Left ventricle myocardium inferior (tissue), 1 donor: ENCODE measurements at regions not wholly inside any gene's neighbourhood (a gene's known extent, or its start where the extent isn't known, plus 50 kb on each side); places are given as distances from the start of the nearest gene placed in this dataset.
"Not testable (repeated sequence)": the region's sequence is repeated elsewhere in the genome, so short reads cannot be mapped to it uniquely, and the experiment has no call there.

ENCODE experiments used
- DNase-seq: peaks from one replicate; pipeline ENCODE4 v3.0.0-alpha.2; 2020
- H3K27ac ChIP-seq: fragments of 200-600 bp; replicated peaks from 2 replicates; pipeline ENCODE4 v1.8.0; 2021
- H3K27me3 ChIP-seq: fragments of 200-600 bp; 2 replicates; pipeline ENCODE4 v1.8.0; 2021; ENCODE audit warnings: low read depth
- H3K36me3 ChIP-seq: fragments of 200-600 bp; 2 replicates; pipeline ENCODE4 v1.8.0; 2021
- H3K4me1 ChIP-seq: fragments of 200-600 bp; 2 replicates; pipeline ENCODE4 v1.8.0; 2021
- H3K4me3 ChIP-seq: fragments of 200-600 bp; 2 replicates; pipeline ENCODE4 v1.8.0; 2021; ENCODE audit warnings: mild to moderate bottlenecking, moderate library complexity
- H3K9me3 ChIP-seq: fragments of 200-600 bp; replicated peaks from 2 replicates; pipeline ENCODE4 v1.8.0; 2021
- CTCF ChIP-seq: fragments of 200-600 bp; IDR thresholded peaks from 2 replicates; pipeline ENCODE4 v1.8.0; 2021; ENCODE audit warnings: antibody characterized with exemption, mild to moderate bottlenecking, borderline replicate concordance
- intact Hi-C: fragments of 100-400 bp; cut with micrococcal nuclease; formaldehyde crosslinking; loops from one replicate; pipeline ENCODE4 v1.11.0; 2022
- donor health status: DM: no; HTN: yes; CAD: no; lungs with severe emphysema.

- intact Hi-C loops, result no loop called here
- no peaks in the 10 kb centered on the region for H3K4me1 ChIP-seq
- no peaks in the 10 kb centered on the region for H3K9me3 ChIP-seq
- H3K36me3 ChIP-seq, result no peaks in the 10 kb centered on the region
- no peak overlapping the region for H3K4me3 ChIP-seq
- no peak overlapping the region for H3K27ac ChIP-seq
- TF ChIP-seq CTCF, result no peak
- DNase-seq, result no peak
- peaks cover 45% of the 10 kb centered on the region for H3K27me3 ChIP-seq
Measured at GRCh38 chr17:14575471-14575953, 274.6 kb downstream of the HS3ST3B1 start.

GRCh38 chr17:14560325-14560724 is 259.4 kb downstream of the HS3ST3B1 start:
- intact Hi-C loops, DNase-seq, H3K4me3 ChIP-seq, H3K27ac ChIP-seq, H3K4me1 ChIP-seq, H3K36me3 ChIP-seq, H3K9me3 ChIP-seq: not testable (repeated sequence)
- peaks cover 13% of the 10 kb centered on the region for H3K27me3 ChIP-seq

- H3K36me3 ChIP-seq, result no peaks in the 10 kb centered on the region
- H3K4me3 ChIP-seq, result no peak overlapping the region
- H3K9me3 ChIP-seq, result no peaks in the 10 kb centered on the region
- TF ChIP-seq CTCF, result no peak
- DNase-seq, result no peak
- H3K27me3 ChIP-seq, result peaks cover 13% of the 10 kb centered on the region
- intact Hi-C loops, result no loop called here
- H3K4me1 ChIP-seq, result no peaks in the 10 kb centered on the region
- H3K27ac ChIP-seq, result no peak overlapping the region
Measured at GRCh38 chr17:14559264-14560119, 258.6 kb downstream of the HS3ST3B1 start.

GRCh38 chr17:14557480-14557879 is 256.6 kb downstream of the HS3ST3B1 start:
- Histone ChIP-seq H3K27me3 (peaks cover 20% of the 10 kb centered on the region), H3K4me3 (no peak overlapping the region), H3K36me3 (no peaks in the 10 kb centered on the region), H3K4me1 (no peaks in the 10 kb centered on the region), H3K9me3 (no peaks in the 10 kb centered on the region), H3K27ac (no peak overlapping the region)
- intact Hi-C loops, result no loop called here
- no peak for DNase-seq
- no peak for TF ChIP-seq CTCF

- H3K36me3 ChIP-seq, result no peaks in the 10 kb centered on the region
- no peaks in the 10 kb centered on the region for H3K9me3 ChIP-seq
- no peak for TF ChIP-seq CTCF
- intact Hi-C loops, result no loop called here
- no peak overlapping the region for H3K4me3 ChIP-seq
- no peaks in the 10 kb centered on the region for H3K4me1 ChIP-seq
- H3K27ac ChIP-seq, result no peak overlapping the region
- DNase-seq, result no peak
- H3K27me3 ChIP-seq, result peaks cover 19% of the 10 kb centered on the region
Measured at GRCh38 chr17:14553847-14554246, 253.0 kb downstream of the HS3ST3B1 start.

- no peak overlapping the region for H3K27ac ChIP-seq
- no peak for TF ChIP-seq CTCF
- DNase-seq, result no peak
- no peaks in the 10 kb centered on the region for H3K9me3 ChIP-seq
- no peaks in the 10 kb centered on the region for H3K4me1 ChIP-seq
- no peak overlapping the region for H3K4me3 ChIP-seq
- intact Hi-C loops, result no loop called here
- no peaks in the 10 kb centered on the region for H3K36me3 ChIP-seq
- H3K27me3 ChIP-seq, result peaks cover 21% of the 10 kb centered on the region
Measured at GRCh38 chr17:14552306-14552705, 251.4 kb downstream of the HS3ST3B1 start.
